Ascending aorta (tissue), 2 donors: ENCODE measurements at regions not wholly inside any gene's neighbourhood (a gene's known extent, or its start where the extent isn't known, plus 50 kb on each side); places are given as distances from the start of the nearest gene placed in this dataset.

Experiments used
- DNase-seq, 2 donors: peaks; one replicate each; pipeline ENCODE4 v3.0.0-alpha.2; 2019; ENCODE audit warnings: low spot score in 2 of 2
- H3K27ac ChIP-seq, 2 donors: fragments of 200-600 bp; sonication (generic); one replicate each; pipeline ENCODE4 v1.5.1; 2016 to 2017; ENCODE audit warnings: mild to moderate bottlenecking in 1 of 2
- H3K27me3 ChIP-seq: fragments of 200-600 bp; sonication (generic); one replicate; pipeline ENCODE4 v1.5.1; 2017
- H3K36me3 ChIP-seq, 2 donors: fragments of 200-600 bp; sonication (generic); one replicate each; pipeline ENCODE4 v1.5.1; 2016
- H3K4me1 ChIP-seq, 2 donors: fragments of 200-600 bp; sonication (generic); one replicate each; pipeline ENCODE4 v1.5.1; 2016 to 2017; ENCODE audit warnings: mild to moderate bottlenecking in 1 of 2
- H3K4me3 ChIP-seq, 2 donors: fragments of 200-600 bp; sonication (generic); one replicate each; pipeline ENCODE4 v1.5.1; 2016 to 2017; ENCODE audit warnings: mild to moderate bottlenecking in 1 of 2
- H3K9me3 ChIP-seq, 2 donors: fragments of 200-600 bp; sonication (generic); one replicate each; pipeline ENCODE4 v1.5.1; 2016
- CTCF ChIP-seq, 3 experiments: fragments of 200-600 bp in 2 of 3; fragments of 450-650 bp in 1 of 3; sonication (generic) in 2 of 3; IDR thresholded peaks; one replicate each; pipeline ENCODE4 v1.5.1; 2016 to 2019; ENCODE audit warnings: antibody characterized with exemption in 3 of 3, mild to moderate bottlenecking in 1 of 3, moderate library complexity in 1 of 3
- intact Hi-C: fragments of 100-400 bp; cut with DNase I; formaldehyde crosslinking; loops from one replicate; pipeline ENCODE4 v1.15.1; 2023

- no peaks in the 10 kb centered on the region for H3K4me1 ChIP-seq
- DNase-seq: no peak
- no peak overlapping the region for H3K27ac ChIP-seq
- H3K9me3 ChIP-seq: no peaks in the 10 kb centered on the region
- intact Hi-C loops: no loop called here
- no peaks in the 10 kb centered on the region for H3K36me3 ChIP-seq
- H3K4me3 ChIP-seq: no peak overlapping the region
- no peaks in the 10 kb centered on the region for H3K27me3 ChIP-seq
- no peak for TF ChIP-seq CTCF (IDR thresholded peaks at IDR 0.05)
Measured at GRCh38 chr13:58994777-58995176, 1169.0 kb downstream of the DIAPH3 start.

GRCh38 chr13:58998716-58999115 is 1165.0 kb downstream of the DIAPH3 start:
- TF ChIP-seq CTCF (IDR thresholded peaks at IDR 0.05): no peak
- Histone ChIP-seq H3K36me3 (no peaks in the 10 kb centered on the region), H3K27me3 (no peaks in the 10 kb centered on the region), H3K4me1 (no peaks in the 10 kb centered on the region), H3K9me3 (no peaks in the 10 kb centered on the region), H3K27ac (no peak overlapping the region), H3K4me3 (no peak overlapping the region)
- intact Hi-C loops: no loop called here
- no peak for DNase-seq

- Histone ChIP-seq H3K4me1 (no peaks in the 10 kb centered on the region), H3K4me3 (no peak overlapping the region), H3K27me3 (no peaks in the 10 kb centered on the region), H3K36me3 (no peaks in the 10 kb centered on the region), H3K27ac (no peak overlapping the region), H3K9me3 (no peaks in the 10 kb centered on the region)
- intact Hi-C loops: no loop called here
- TF ChIP-seq CTCF (IDR thresholded peaks at IDR 0.05): no peak
- no peak for DNase-seq
Measured at GRCh38 chr13:58999851-59000250, 1163.9 kb downstream of the DIAPH3 start.

GRCh38 chr13:59000770-59001169 is 1163.0 kb downstream of the DIAPH3 start:
- Histone ChIP-seq H3K27me3 (no peaks in the 10 kb centered on the region), H3K9me3 (no peaks in the 10 kb centered on the region), H3K36me3 (no peaks in the 10 kb centered on the region), H3K4me3 (no peak overlapping the region), H3K4me1 (no peaks in the 10 kb centered on the region), H3K27ac (no peak overlapping the region)
- intact Hi-C loops: no loop called here
- TF ChIP-seq CTCF (IDR thresholded peaks at IDR 0.05): no peak
- no peak for DNase-seq

- H3K27ac ChIP-seq: no peak overlapping the region
- H3K36me3 ChIP-seq: no peaks in the 10 kb centered on the region
- H3K4me1 ChIP-seq: no peaks in the 10 kb centered on the region
- no peak for TF ChIP-seq CTCF (IDR thresholded peaks at IDR 0.05)
- no peaks in the 10 kb centered on the region for H3K27me3 ChIP-seq
- intact Hi-C loops: no loop called here
- DNase-seq: no peak
- H3K4me3 ChIP-seq: no peak overlapping the region
- H3K9me3 ChIP-seq: no peaks in the 10 kb centered on the region
Measured at GRCh38 chr13:59012731-59013130, 1151.0 kb downstream of the DIAPH3 start.

- TF ChIP-seq CTCF (IDR thresholded peaks at IDR 0.05): no peak
- H3K9me3 ChIP-seq: no peaks in the 10 kb centered on the region
- no peaks in the 10 kb centered on the region for H3K27me3 ChIP-seq
- DNase-seq: no peak
- H3K27ac ChIP-seq: no peak overlapping the region
- no peaks in the 10 kb centered on the region for H3K36me3 ChIP-seq
- no peaks in the 10 kb centered on the region for H3K4me1 ChIP-seq
- H3K4me3 ChIP-seq: no peak overlapping the region
- intact Hi-C loops: no loop called here
Measured at GRCh38 chr13:59016250-59016649, 1147.5 kb downstream of the DIAPH3 start.
